Activated CD4-positive, alpha-beta memory T cell treated with anti-CD3 and anti-CD28 coated beads, Interleukin-2, amount 10 ng/mL, durations not matched to agents 7 days and 5 days (primary cell): ENCODE measurements at regions not wholly inside any gene's neighbourhood (a gene's known extent, or its start where the extent isn't known, plus 50 kb on each side); places are given as distances from the start of the nearest gene placed in this dataset.

ENCODE experiments used
- CTCF ChIA-PET: fragments of 350-600 bp; sonication (Branson Sonifier 250); formaldehyde crosslinking; loops from one replicate; lab custom pipeline; 2021; ENCODE audit warnings: antibody characterized with exemption, inconsistent platforms; lab: Charles Lee
- POLR2A ChIA-PET: fragments of 350-600 bp; sonication (Branson Sonifier 250); formaldehyde crosslinking; loops from one replicate; lab custom pipeline; 2021; ENCODE audit warnings: antibody characterized with exemption; lab: Charles Lee
- DNase-seq: peaks from one replicate; pipeline ENCODE4 v3.0.0-alpha.2; 2020
- H3K27ac Mint-ChIP-seq: one replicate; pipeline ENCODE4 v1.8.0; 2021; ENCODE audit warnings: mild to moderate bottlenecking, mixed read lengths
- H3K27me3 Mint-ChIP-seq: one replicate; pipeline ENCODE4 v1.8.0; 2021; ENCODE audit warnings: mixed read lengths
- H3K36me3 Mint-ChIP-seq: one replicate; pipeline ENCODE4 v1.8.0; 2021; ENCODE audit warnings: low read depth, mixed read lengths
- H3K4me1 Mint-ChIP-seq: one replicate; pipeline ENCODE4 v1.8.0; 2021; ENCODE audit warnings: mixed read lengths
- H3K4me3 Mint-ChIP-seq: one replicate; pipeline ENCODE4 v1.8.0; 2021; ENCODE audit warnings: mild to moderate bottlenecking, mixed read lengths
- H3K9me3 Mint-ChIP-seq: one replicate; pipeline ENCODE4 v1.8.0; 2021; ENCODE audit warnings: mixed read lengths

- Mint-ChIP-seq H3K4me1 (peaks cover 10% of the 10 kb centered on the region), H3K9me3 (no peaks in the 10 kb centered on the region), H3K36me3 (no peaks in the 10 kb centered on the region), H3K27ac (no peak overlapping the region), H3K27me3 (no peaks in the 10 kb centered on the region), H3K4me3 (no peak overlapping the region)
- ChIA-PET POLR2A (no interaction called here), CTCF (no interaction called here)
- no peak for DNase-seq
These were observed 57.2 kb upstream of the ARHGAP32 start for GRCh38 chr11:129249351-129249750.

- Mint-ChIP-seq H3K36me3 (no peaks in the 10 kb centered on the region), H3K9me3 (no peaks in the 10 kb centered on the region), H3K27me3 (no peaks in the 10 kb centered on the region), H3K4me3 (no peak overlapping the region), H3K4me1 (peaks cover 10% of the 10 kb centered on the region), H3K27ac (no peak overlapping the region)
- ChIA-PET POLR2A (no interaction called here), CTCF (no interaction called here)
- no peak for DNase-seq
These were observed 56.5 kb upstream of the ARHGAP32 start for GRCh38 chr11:129248618-129249017.

GRCh38 chr11:129247135-129247534 is 55.0 kb upstream of the ARHGAP32 start:
- POLR2A ChIA-PET: no interaction called here
- H3K4me1 Mint-ChIP-seq: peaks cover 10% of the 10 kb centered on the region

GRCh38 chr11:129242855-129243254 is 50.7 kb upstream of the ARHGAP32 start:
- H3K27me3 Mint-ChIP-seq: no peaks in the 10 kb centered on the region
- POLR2A ChIA-PET: no interaction called here
- H3K9me3 Mint-ChIP-seq: no peaks in the 10 kb centered on the region
- CTCF ChIA-PET: no interaction called here
- no peak overlapping the region for H3K27ac Mint-ChIP-seq
- H3K36me3 Mint-ChIP-seq: no peaks in the 10 kb centered on the region
- H3K4me3 Mint-ChIP-seq: no peak overlapping the region
- DNase-seq: no peak
- peaks cover 13% of the 10 kb centered on the region for H3K4me1 Mint-ChIP-seq

More at GRCh38 chr11:129247135-129247534, 55.0 kb upstream of the ARHGAP32 start:
- H3K4me3 Mint-ChIP-seq: no peak overlapping the region
- no peak for DNase-seq
- no peaks in the 10 kb centered on the region for H3K27me3 Mint-ChIP-seq
- CTCF ChIA-PET: no interaction called here
- no peak overlapping the region for H3K27ac Mint-ChIP-seq
- H3K36me3 Mint-ChIP-seq: no peaks in the 10 kb centered on the region
- H3K9me3 Mint-ChIP-seq: no peaks in the 10 kb centered on the region
